ENCODE measurements at regions not wholly inside any gene's neighbourhood (a gene's known extent, or its start where the extent isn't known, plus 50 kb on each side); places are given as distances from the start of the nearest gene placed in this dataset.

GRCh38 chrX:97846228-97846627 is 962.5 kb downstream of the RPA4 start:
- 88% methylated on average over 9 of the region's 12 CpGs; no CpG with 5 or more reads in 1 of the 2 experiments for WGBS, 2 experiments (ENCODE audit: extremely low coverage in 2 of 2, insufficient read length in 1 of 2)
- Histone ChIP-seq H3K18ac (ENCODE audit: low read depth, low read length) (no peak overlapping the region), H3K56ac (ENCODE audit: extremely low read depth, insufficient read depth, low read length) (no peak overlapping the region), H3K9me3 (ENCODE audit: control insufficient read depth, insufficient read depth, low read length) (peaks cover 48% of the 10 kb centered on the region; the same call in 1 of the 2 replicates), H2BK5ac (ENCODE audit: low read depth, low read length, poor library complexity, severe bottlenecking) (no peak overlapping the region), H4K5ac (ENCODE audit: low read depth, low read length) (no peak overlapping the region), H3K9ac (ENCODE audit: low read depth, low read length) (no peak overlapping the region), H3K79me1 (ENCODE audit: low read depth in 1 of 2, low read length in 2 of 2) (no peaks in the 10 kb centered on the region), H3K27me3 (ENCODE audit: control insufficient read depth, insufficient read depth, low read length) (no peaks in the 10 kb centered on the region), H4K20me1 (ENCODE audit: insufficient read depth, low read length) (no peaks in the 10 kb centered on the region), H2AK9ac (replicated peaks; ENCODE audit: low read depth, low read length, poor library complexity) (no peak overlapping the region), H2BK120ac (ENCODE audit: low read depth, low read length) (no peak overlapping the region), H3K9me1 (ENCODE audit: insufficient read depth, low read length) (no peaks in the 10 kb centered on the region), H2AK5ac (ENCODE audit: low read depth, low read length) (no peak overlapping the region), H2AFZ (replicated peaks; ENCODE audit: low read length, poor library complexity) (no peak overlapping the region), H2BK20ac (ENCODE audit: low read depth, low read length) (no peak overlapping the region), H4K8ac (ENCODE audit: low read depth in 2 of 2, low read length in 2 of 2) (no peak overlapping the region), H3K14ac (replicated peaks; ENCODE audit: low read depth, low read length) (no peak overlapping the region), H3K36me3 (ENCODE audit: control insufficient read depth, insufficient read depth, low read length) (no peaks in the 10 kb centered on the region), H3K4ac (ENCODE audit: low read depth, low read length) (no peak overlapping the region), H3K4me2 (ENCODE audit: low read depth, low read length) (no peak overlapping the region), H3K4me3 (ENCODE audit: insufficient read depth, low read depth, low read length) (no peak overlapping the region), H3K27ac (ENCODE audit: insufficient read depth, low read length) (no peak overlapping the region), H3K23ac (ENCODE audit: low read depth, low read length) (no peak overlapping the region), H3K4me1 (ENCODE audit: control insufficient read depth, insufficient read depth, low read length) (no peaks in the 10 kb centered on the region), H4K91ac (ENCODE audit: insufficient read depth, low read depth, low read length) (no peak overlapping the region), H2BK15ac (ENCODE audit: low read depth, low read length) (no peak overlapping the region)
- no TSS peak for BruUV-seq (replicated peaks)
- dilution Hi-C loops (cut with HindIII; ENCODE audit: low sequenced_read_pairs, unreplicated experiment) (no loop called here), intact Hi-C loops (cut with micrococcal nuclease) (no loop called here), in situ Hi-C loops (cut with MboI; ENCODE audit: low sequenced_read_pairs) (no loop called here)
- POLR2A ChIA-PET (ENCODE audit: unreplicated experiment) = no interaction called here
- no peak for ATAC-seq (ENCODE audit: low read depth)
- TF ChIP-seq NFE2L2 (IDR thresholded peaks at IDR 0.05; ENCODE audit: low read depth, low read length) (no peak), MXI1 (IDR thresholded peaks at IDR 0.05; ENCODE audit: borderline replicate concordance, low read depth, low read length) (no peak), BHLHE40 (IDR thresholded peaks at IDR 0.05; ENCODE audit: low read depth, low read length) (no peak), MAFK (IDR thresholded peaks at IDR 0.05; ENCODE audit: low read depth, low read length) (no peak), MAZ (IDR thresholded peaks at IDR 0.05; ENCODE audit: borderline replicate concordance, low read depth, low read length) (no peak), POLR2A (IDR thresholded peaks at IDR 0.05; ENCODE audit: low read depth, low read length) (no peak), SMC3 (IDR thresholded peaks at IDR 0.05; ENCODE audit: low read depth, low read length) (no peak), ELK1 (IDR thresholded peaks at IDR 0.05; ENCODE audit: borderline replicate concordance, low read depth, low read length) (no peak), RAD21 (IDR thresholded peaks at IDR 0.05; ENCODE audit: low read length) (no peak), USF2 (IDR thresholded peaks at IDR 0.05; ENCODE audit: low read depth, low read length) (no peak), CHD1 (IDR thresholded peaks at IDR 0.05; ENCODE audit: low read depth, low read length) (no peak)
- DNase-seq = no peak
- CTCF ChIA-PET = no interaction called here
